AG10803 (cell line): ENCODE measurements at regions not wholly inside any gene's neighbourhood (a gene's known extent, or its start where the extent isn't known, plus 50 kb on each side); places are given as distances from the start of the nearest gene placed in this dataset.
A peak's percentile ranks its signal among the peaks of the same experiment; 100 is the strongest.

Experiments used
- DNase-seq: peaks from one replicate; pipeline ENCODE4 v3.0.0; 2010; ENCODE audit warnings: low read depth
- H3K4me3 ChIP-seq: 2 replicates; pipeline ENCODE4 v1.5.1; 2011; ENCODE audit warnings: mild to moderate bottlenecking, low read length, control low read depth
- CTCF ChIP-seq: conservative IDR thresholded peaks from 2 replicates; pipeline ENCODE4 v1.5.1; 2011; ENCODE audit warnings: mild to moderate bottlenecking, low read length, control low read depth, inconsistent platforms

- no peak for DNase-seq
- no peak for TF ChIP-seq CTCF
- H3K4me3 ChIP-seq, result no peak overlapping the region
These were observed 455.7 kb upstream of the THBS1 start for GRCh38 chr15:39125226-39125625.

- peak; percentile 54 for DNase-seq
- TF ChIP-seq CTCF, result peak; percentile 62
- no peak overlapping the region for H3K4me3 ChIP-seq
These were observed 455.0 kb upstream of the THBS1 start for GRCh38 chr15:39125904-39126303.

GRCh38 chr15:39127151-39127790 lies 453.6 kb upstream of the THBS1 start:
- peak; percentile 88 for DNase-seq
- no peak for TF ChIP-seq CTCF
- H3K4me3 ChIP-seq, result no peak overlapping the region

- no peak for TF ChIP-seq CTCF
- H3K4me3 ChIP-seq, result no peak overlapping the region
- peak; percentile 99 for DNase-seq
These were observed 452.8 kb upstream of the THBS1 start for GRCh38 chr15:39127925-39128617.

- no peak for DNase-seq
- H3K4me3 ChIP-seq, result no peak overlapping the region
- TF ChIP-seq CTCF, result no peak
These were observed 452.1 kb upstream of the THBS1 start for GRCh38 chr15:39128746-39129145.

GRCh38 chr15:39130556-39131379 lies 450.1 kb upstream of the THBS1 start:
- DNase-seq, result peak; percentile 68
- no peak overlapping the region for H3K4me3 ChIP-seq
- TF ChIP-seq CTCF, result no peak
